ENCODE measurements at regions not wholly inside any gene's neighbourhood (a gene's known extent, or its start where the extent isn't known, plus 50 kb on each side); places are given as distances from the start of the nearest gene placed in this dataset.

DNA sequence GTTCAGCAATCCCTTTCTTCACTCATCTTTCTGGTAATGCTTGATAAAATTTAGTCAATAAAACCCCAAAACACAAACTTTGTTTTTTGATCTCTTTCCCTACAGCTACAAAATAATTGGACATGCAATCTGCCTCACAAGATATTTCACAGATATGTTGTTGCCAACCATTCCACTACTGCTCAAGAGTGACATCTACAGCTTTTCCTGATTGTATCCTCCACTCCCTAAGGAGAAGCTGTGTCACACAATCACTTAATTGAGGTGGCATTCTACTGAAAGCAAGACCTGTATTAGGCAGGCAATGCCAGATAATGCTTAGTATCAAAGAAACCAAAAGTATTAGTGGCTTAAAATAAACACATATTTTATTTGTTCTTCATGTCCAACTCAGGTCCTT is 1646.2 kb upstream of the SPRY2 start:
- TF ChIP-seq, protein P1, sequence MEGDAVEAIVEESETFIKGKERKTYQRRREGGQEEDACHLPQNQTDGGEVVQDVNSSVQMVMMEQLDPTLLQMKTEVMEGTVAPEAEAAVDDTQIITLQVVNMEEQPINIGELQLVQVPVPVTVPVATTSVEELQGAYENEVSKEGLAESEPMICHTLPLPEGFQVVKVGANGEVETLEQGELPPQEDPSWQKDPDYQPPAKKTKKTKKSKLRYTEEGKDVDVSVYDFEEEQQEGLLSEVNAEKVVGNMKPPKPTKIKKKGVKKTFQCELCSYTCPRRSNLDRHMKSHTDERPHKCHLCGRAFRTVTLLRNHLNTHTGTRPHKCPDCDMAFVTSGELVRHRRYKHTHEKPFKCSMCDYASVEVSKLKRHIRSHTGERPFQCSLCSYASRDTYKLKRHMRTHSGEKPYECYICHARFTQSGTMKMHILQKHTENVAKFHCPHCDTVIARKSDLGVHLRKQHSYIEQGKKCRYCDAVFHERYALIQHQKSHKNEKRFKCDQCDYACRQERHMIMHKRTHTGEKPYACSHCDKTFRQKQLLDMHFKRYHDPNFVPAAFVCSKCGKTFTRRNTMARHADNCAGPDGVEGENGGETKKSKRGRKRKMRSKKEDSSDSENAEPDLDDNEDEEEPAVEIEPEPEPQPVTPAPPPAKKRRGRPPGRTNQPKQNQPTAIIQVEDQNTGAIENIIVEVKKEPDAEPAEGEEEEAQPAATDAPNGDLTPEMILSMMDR (IDR thresholded peaks at IDR 0.05; ENCODE audit: poor library complexity), result peak; percentile 23
- TF ChIP-seq EZH2phosphoT487 (IDR thresholded peaks at IDR 0.05; ENCODE audit: low read depth, severe bottlenecking, unreplicated experiment), result no peak

Measured in hepatocyte (in vitro differentiated cells).